Head of caudate nucleus (tissue), 42 donors: ENCODE measurements at regions not wholly inside any gene's neighbourhood (a gene's known extent, or its start where the extent isn't known, plus 50 kb on each side); places are given as distances from the start of the nearest gene placed in this dataset.
A peak's percentile ranks its signal among the peaks of the same experiment; 100 is the strongest.

Experiments used
- DNase-seq, 42 donors: peaks; one replicate each; pipeline versions ENCODE4 v3.0.0 to v3.0.0-alpha.2; 2020 to 2021; ENCODE audit warnings: mixed read lengths in 7 of 42
- intact Hi-C: fragments of 100-400 bp; cut with DNase I; formaldehyde crosslinking; loops from one replicate; pipeline ENCODE4 v1.15.0; 2022

GRCh38 chr11:92752122-92752521, 217.3 kb upstream of the MTNR1B start:
- intact Hi-C loops: no loop called here
- no peak for DNase-seq

GRCh38 chr11:92753161-92753560, 216.3 kb upstream of the MTNR1B start:
- intact Hi-C loops: no loop called here
- DNase-seq: peak in 19 of 42 donors; percentile 16 to 72 (median 35)

- DNase-seq: no peak
- intact Hi-C loops: no loop called here
Measured at GRCh38 chr11:92758241-92758780, 211.1 kb upstream of the MTNR1B start.

DNA sequence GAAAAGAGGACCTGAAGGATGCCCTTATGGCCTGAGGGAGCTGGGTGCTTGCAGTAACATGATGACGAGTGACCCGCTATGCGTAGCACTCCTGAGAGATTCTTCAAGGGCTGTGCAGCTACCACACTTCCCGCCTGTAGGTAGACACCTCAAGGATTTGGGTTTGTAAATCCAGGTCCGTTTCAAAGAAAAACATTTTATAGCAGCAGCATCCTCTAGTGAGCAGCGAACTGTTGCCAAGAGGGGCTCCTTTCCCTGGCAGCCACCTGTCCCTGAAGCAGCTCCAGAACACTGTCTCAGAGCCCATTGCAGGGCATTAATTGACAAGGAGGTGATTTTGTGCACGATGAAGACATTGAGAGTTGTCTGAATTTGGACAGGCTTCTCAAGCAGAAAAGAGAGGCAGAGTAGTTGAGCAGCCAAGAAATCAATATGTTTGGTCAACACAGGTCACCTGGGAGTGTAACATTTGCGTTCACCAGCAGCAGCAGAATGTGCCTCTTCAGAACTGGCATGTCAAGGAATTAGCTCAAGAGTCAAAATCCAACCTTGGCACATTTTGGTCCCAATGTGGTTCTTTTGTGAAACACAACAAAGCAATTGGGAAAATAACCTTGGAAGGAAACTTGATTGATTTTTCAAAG, 209.8 kb upstream of the MTNR1B start:
- DNase-seq: no peak
- intact Hi-C loops: no loop called here

DNA sequence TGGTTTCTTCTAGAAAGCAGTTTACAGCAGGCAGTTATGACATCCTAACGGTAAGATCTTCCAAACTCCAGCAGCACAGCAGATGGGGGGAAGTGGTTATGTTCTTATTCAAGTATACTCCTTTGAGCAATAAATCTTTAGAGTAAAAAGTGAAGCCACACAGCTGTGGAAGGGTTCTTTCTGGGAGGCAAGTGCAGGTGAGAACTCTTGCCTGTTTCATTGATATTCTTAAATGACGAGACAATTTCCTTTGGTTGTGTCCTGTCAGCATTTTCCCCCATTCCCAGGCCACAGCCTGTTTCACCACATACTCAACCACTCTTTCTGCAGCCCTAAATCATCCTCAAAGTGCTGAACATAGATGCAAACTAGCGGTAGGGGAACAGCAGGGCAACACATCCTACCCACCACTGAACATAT, 207.3 kb upstream of the MTNR1B start:
- intact Hi-C loops: no loop called here
- no peak for DNase-seq

DNA sequence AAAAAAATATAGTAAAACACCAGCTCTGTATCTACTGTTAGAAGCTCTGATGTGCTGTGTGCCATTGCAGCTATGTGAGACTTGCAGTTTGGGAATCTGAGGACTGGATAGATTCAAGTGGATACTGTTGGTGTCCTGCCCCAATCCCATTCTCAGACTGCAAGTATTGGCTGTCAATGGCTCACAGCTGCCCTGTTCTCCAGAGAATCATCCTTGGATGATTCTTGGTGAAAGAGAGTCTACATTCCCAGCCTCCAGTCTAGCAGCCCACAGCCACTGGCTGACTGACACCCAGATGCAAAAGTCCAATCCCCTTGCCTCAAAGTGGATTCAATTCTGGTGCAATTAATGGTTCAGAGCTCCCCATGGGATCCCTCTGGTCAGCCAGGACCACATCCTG, 206.1 kb upstream of the MTNR1B start:
- intact Hi-C loops: no loop called here
- no peak for DNase-seq

DNA sequence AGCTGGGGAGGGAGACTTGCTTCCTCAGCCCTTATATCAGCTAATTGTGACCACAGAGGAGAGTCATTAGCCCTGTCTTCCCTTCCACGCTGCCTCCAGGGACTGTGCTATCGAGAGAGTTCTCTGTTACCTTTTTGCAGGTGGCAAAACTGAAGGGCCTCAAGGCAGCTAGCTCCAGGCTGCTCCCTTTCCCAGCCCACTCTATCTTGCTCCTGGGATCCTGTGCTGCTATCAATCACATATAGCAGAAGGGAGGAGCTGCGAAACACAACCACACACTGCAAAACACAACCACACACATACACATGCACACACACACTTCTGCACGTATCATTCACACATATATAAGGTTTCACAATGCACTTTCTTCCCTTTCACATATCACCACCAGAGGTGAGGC, 205.3 kb upstream of the MTNR1B start:
- DNase-seq: peak in 7 of 42 donors; percentile 18 to 68 (median 36)
- intact Hi-C loops: no loop called here

DNA sequence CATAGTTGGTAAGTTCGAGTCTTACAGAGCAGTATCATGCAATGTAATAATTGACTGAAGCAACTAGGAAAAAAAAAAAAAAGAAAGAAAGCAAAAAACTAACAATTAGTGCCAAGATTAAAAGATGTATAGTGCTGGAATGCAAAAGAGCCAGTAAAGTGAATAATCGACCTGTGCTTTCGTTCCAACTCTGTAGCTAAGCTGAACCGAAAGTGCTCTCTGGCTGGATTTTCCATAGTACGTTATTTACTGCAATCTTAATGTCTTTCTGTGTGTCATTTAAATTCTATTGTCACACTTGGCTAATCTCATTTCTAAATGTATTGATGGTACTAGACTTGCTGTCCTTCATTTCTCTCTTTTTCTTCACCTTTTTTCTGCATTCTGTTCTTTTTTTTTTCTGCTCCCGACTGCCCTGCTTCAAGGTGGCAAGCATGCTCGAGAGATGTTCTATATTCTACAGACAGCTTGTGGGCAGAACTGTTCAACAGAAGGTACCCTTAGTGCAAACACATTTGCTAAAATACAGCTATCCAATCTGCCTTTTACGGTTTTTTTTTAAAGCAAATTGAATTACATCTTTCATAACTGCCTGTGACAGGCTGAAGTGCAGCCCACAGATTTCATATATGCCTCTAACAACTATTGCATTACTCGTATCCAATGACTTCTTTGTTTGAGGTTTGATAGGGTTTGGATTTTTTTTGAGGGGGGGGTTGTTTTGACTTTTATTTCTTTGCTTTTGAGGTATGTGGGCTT, 204.2 kb upstream of the MTNR1B start:
- peak in 4 of 42 donors; percentile 21 to 55 (median 42) for DNase-seq
- intact Hi-C loops: no loop called here

DNA sequence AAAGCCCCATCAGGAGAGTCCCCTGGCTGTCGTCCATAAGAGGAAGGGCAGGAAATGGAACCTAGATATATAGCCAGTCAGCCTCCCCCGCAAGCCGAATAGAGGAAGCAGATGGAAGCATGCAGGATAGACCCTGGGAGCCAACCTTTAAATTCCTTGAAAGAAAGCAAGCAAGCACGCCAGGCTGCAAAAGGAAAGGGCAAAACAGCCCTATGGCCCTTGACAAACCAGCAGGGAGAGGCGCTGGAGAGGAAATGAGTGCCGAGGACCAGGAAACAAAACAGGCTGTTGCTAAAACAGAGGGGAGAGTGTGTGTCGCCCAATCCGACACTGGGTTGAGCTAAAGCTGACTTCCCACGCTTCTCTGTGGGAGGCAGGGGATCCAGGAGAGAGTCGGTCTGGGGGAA, 203.5 kb upstream of the MTNR1B start:
- intact Hi-C loops: no loop called here
- peak in 26 of 42 donors; percentile 9 to 67 (median 38) for DNase-seq

DNA sequence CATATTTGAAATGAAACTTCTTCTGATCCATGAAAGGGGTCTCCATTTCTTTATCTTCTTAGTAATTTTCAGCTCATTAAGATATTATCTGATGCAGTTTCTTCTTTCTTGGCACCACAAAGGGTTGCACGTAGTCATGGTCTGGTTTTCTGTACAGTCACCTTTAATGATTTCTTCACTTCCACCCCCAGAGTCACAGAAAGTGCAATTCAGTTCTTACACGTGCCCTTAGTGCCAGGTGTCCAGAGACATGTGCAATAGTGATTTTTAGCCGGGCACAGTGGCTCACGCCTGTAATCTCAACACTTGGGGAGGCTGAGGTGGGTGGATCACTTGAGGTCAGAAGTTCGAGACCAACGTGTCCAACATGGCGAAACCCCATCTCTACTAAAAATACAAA, 202.8 kb upstream of the MTNR1B start:
- intact Hi-C loops: no loop called here
- no peak for DNase-seq

DNA sequence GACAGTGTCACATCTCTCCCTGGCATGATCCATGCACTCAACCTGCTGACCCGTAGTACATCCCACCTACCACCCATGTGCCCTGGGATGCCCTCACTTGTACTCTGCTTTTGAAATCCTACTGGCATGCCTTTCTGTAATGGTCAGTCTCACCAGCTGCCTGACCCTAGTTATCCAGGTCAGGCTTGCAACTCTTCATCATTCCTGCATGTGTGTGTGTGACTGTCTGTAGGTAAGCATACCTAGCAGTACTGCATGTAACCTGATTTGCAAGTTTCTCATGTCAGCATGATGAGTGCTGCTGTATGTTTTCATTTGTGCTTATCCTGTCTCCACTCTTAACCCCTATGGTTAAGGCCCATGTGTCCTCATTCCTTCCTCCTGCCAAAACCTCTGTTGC, 202.0 kb upstream of the MTNR1B start:
- no peak for DNase-seq
- intact Hi-C loops: no loop called here

GRCh38 chr11:92768121-92768840, 201.2 kb upstream of the MTNR1B start:
- intact Hi-C loops: no loop called here
- no peak for DNase-seq

GRCh38 chr11:92769112-92769511, 200.3 kb upstream of the MTNR1B start:
- DNase-seq: no peak
- intact Hi-C loops: no loop called here

DNA sequence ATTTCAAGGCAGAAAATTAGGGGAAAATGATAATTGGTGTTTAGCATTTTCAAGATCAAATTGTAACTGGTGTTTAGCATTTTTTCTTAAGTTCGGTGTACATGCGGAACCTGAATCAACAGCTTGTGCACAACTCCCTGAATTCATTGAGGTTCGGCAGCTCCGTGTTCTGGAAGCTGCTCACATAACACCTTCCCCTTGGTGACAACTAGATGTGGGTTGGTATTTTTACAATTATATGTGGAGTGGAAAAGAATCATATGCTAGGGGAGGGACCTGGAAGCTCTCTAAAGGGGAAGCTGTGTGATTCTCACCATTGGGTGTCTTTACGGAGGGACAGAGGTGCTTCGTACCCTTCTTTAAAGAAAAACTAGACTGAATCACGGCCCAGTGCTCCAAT, 199.0 kb upstream of the MTNR1B start:
- intact Hi-C loops: no loop called here

GRCh38 chr11:92770981-92771380, 198.5 kb upstream of the MTNR1B start:
- DNase-seq: no peak
- intact Hi-C loops: no loop called here

More for the DNA sequence above, 199.0 kb upstream of the MTNR1B start:
- peak in 7 of 42 donors; percentile 15 to 67 (median 36) for DNase-seq

DNA sequence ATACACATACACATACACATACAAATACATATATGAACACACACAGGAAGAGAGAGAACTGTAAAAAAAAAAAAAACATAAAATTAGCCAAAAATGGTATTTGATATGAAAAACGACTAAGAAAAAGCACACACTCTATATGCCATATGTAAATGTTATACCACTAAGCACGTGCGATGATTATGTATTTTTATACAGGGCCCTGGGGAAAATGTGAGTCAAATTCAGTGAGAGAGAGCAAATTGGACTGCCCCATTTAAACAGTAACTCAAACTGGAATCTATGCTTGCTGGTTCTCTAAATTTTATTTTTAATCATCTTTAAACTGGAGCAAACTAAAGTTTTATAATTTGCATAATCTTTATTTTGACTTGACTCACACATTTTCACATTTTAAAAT, 197.8 kb upstream of the MTNR1B start:
- intact Hi-C loops: no loop called here
- DNase-seq: no peak

DNA sequence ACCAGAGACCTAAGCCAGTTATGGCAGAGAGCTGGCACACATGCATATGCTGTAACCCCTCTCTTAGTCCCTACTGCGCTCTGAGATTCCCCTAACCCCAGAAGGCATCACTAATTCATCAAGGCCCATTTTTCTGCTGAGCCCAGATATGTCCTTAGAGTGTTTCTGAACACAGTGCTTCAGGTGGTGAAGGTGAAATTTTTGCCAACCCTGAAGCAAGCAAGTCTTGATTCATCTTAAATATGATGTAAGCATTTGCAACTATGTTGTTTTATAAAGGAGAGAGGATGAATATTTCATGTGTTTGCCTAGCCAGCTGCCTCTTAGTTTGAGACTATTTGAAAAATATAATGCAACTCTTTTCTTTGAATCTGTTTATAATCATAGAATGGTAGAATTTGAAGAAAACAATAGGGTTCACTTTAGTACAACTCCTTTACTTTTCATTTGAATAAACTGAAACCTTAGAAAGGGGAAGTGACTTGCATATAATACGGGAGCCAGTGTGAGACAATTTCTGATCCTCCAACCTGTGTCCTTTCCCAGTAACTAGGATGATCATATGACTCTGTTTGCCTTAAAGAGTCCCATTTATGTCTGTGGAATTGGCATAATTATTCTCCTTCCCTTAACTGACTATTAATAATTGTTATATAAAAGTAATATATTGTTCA, 194.3 kb upstream of the MTNR1B start:
- intact Hi-C loops: no loop called here
- no peak for DNase-seq

DNA sequence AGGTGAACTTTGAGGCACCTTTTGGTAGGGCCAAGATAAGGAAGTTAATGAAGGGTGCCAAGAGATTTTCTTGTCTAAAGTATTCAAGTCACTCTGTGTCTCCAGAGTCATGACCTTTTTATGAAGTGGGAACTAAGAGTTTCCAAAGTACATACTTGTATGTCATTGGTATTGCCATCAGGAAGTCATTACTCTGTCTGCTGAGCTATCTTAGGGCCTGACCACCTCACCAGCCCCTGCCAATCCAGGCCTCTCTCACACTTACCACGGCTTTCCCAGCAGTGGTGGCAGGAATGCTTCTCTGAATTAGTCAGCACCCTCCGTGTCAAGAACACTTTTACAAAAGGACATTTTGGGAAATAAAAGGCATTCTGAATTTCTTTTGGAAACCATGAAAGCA, 192.8 kb upstream of the MTNR1B start:
- intact Hi-C loops: no loop called here
- no peak for DNase-seq

DNA sequence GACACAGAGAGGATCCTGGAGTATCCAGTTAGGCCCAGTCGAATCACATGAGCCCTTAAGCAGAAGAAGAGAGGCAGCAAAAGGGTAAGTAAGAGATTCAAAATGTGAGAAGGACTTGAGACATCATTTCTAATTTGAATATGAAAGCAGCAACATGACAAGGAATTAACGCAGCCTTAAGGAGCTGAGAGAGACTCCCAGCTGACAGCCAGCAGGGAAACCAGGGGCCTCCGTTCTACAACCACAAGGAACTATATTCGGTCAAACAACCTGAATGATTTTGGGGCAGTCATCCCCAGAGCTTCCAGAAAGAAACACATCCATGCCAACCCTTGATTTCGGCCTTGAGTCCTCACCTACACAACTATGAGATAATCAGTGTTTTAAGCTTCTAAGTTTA, 189.7 kb upstream of the MTNR1B start:
- intact Hi-C loops: no loop called here
- DNase-seq: no peak
